Right atrium auricular region (tissue), 2 donors: ENCODE measurements at regions not wholly inside any gene's neighbourhood (a gene's known extent, or its start where the extent isn't known, plus 50 kb on each side); places are given as distances from the start of the nearest gene placed in this dataset.

Source experiments
- DNase-seq: peaks from one replicate; pipeline ENCODE4 v3.0.0-alpha.2; 2019; ENCODE audit warnings: low spot score
- H3K27ac ChIP-seq, 2 donors: fragments of 200-600 bp; sonication (generic); 1 replicate in 1 of 2; 2 replicates in 1 of 2; pipeline ENCODE4 v1.5.1; 2016 to 2019
- H3K27me3 ChIP-seq, 2 donors: fragments of 200-600 bp; sonication (generic); one replicate each; pipeline versions ENCODE4 v1.5.1 to v1.6.0; 2017 to 2019
- H3K36me3 ChIP-seq: fragments of 200-600 bp; sonication (generic); one replicate; pipeline ENCODE4 v1.5.1; 2016
- H3K4me1 ChIP-seq, 2 donors: fragments of 200-600 bp; sonication (generic); one replicate each; pipeline versions ENCODE4 v1.5.1 to v1.6.0; 2017 to 2019
- H3K4me3 ChIP-seq, 2 donors: fragments of 200-600 bp; sonication (generic); 1 replicate in 1 of 2; 2 replicates in 1 of 2; pipeline ENCODE4 v1.5.1; 2017 to 2019; ENCODE audit warnings: mild to moderate bottlenecking in 1 of 2, moderate library complexity in 1 of 2
- H3K9me3 ChIP-seq, 2 donors: fragments of 200-600 bp; sonication (generic); one replicate each; pipeline ENCODE4 v1.5.1; 2019
- TF ChIP-seq, protein P1 (sequence below), 2 donors: fragments of 200-600 bp; sonication (generic); IDR thresholded peaks; one replicate each; pipeline ENCODE4 v1.5.1; 2019; ENCODE audit warnings: antibody characterized with exemption in 2 of 2

DNA sequence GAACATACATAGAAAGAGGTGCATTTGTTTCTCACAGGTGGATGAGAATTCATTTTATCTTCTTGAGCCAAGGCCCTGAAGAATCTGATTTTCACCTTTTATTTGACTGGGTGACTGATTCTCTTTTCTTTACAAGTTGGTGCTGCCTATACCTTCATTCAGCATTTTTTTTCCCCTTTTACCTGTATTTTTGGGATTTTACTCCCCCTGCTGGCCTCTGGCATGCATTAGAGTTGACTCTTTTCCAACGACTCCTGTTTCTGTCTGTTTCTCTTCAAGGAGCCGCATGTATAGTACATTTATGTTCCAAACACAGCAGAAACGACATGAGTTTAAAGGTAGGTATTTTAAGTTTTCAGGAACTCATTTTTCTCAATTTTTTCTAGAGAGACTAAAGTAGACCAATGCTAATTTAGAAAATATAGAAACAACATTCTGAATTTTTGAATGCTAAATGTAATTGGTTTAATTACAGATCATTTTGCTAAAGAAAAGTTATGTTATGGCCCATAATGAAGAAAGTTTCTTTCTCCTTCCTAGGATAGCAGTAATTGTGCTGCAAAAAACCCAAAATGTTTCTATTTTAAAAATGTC, 149.8 kb upstream of the HDAC9 start:
- Histone ChIP-seq H3K4me3 (no peak overlapping the region), H3K4me1 (no peaks in the 10 kb centered on the region), H3K9me3 (peaks cover 0 to 6% of the 10 kb centered on the region in 2 donors), H3K27ac (no peak overlapping the region), H3K27me3 (no peaks in the 10 kb centered on the region), H3K36me3 (no peaks in the 10 kb centered on the region)
- TF ChIP-seq, protein P1, sequence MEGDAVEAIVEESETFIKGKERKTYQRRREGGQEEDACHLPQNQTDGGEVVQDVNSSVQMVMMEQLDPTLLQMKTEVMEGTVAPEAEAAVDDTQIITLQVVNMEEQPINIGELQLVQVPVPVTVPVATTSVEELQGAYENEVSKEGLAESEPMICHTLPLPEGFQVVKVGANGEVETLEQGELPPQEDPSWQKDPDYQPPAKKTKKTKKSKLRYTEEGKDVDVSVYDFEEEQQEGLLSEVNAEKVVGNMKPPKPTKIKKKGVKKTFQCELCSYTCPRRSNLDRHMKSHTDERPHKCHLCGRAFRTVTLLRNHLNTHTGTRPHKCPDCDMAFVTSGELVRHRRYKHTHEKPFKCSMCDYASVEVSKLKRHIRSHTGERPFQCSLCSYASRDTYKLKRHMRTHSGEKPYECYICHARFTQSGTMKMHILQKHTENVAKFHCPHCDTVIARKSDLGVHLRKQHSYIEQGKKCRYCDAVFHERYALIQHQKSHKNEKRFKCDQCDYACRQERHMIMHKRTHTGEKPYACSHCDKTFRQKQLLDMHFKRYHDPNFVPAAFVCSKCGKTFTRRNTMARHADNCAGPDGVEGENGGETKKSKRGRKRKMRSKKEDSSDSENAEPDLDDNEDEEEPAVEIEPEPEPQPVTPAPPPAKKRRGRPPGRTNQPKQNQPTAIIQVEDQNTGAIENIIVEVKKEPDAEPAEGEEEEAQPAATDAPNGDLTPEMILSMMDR (IDR thresholded peaks at IDR 0.05): peak; percentile 38 to 80
- DNase-seq: no peak

DNA sequence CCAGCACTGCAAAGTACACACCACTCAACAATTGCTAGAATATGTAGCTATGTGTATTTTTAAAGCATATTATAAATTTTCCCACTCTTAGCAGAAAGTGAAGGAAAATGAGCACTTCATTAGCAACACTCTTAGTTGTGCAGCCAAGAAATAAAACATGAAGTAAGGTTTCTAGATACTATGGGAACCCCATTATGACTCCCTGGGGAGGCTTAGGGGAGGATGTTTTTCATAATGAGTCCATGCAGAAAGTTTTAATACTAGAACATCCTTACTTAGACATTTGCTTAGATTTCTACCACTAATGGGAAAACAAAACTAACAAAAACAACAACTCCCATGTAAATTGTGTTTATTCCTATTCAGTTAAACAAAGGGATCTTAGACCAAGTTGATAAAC, 148.4 kb upstream of the HDAC9 start:
- H3K4me1 ChIP-seq: no peaks in the 10 kb centered on the region
- H3K27ac ChIP-seq: no peak overlapping the region
- no peaks in the 10 kb centered on the region for H3K27me3 ChIP-seq
- DNase-seq: no peak
- H3K9me3 ChIP-seq: no peaks in the 10 kb centered on the region
- TF ChIP-seq, protein P1 (IDR thresholded peaks at IDR 0.05): no peak
- no peaks in the 10 kb centered on the region for H3K36me3 ChIP-seq
- H3K4me3 ChIP-seq: no peak overlapping the region

DNA sequence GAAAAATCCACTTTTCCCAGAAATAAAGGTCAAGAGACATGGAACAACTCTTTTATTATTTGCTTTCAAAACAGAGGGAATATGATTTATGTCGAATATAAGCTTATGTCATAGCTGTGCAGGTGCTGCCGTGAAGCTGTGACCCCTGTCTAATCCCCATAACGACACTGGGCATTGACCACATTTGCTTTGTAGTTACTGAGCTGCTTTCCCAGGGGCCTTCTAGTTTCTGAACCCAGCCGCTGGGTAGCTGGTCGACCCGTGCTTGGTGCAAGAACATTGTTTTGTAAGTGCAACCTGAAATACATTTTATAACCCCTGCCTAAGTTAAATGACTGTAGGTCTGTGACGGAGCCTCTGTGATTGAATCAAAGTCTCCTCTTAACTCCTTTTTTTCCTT, 144.9 kb upstream of the HDAC9 start:
- H3K4me3 ChIP-seq: no peak overlapping the region
- H3K9me3 ChIP-seq: no peaks in the 10 kb centered on the region
- no peak overlapping the region for H3K27ac ChIP-seq
- no peaks in the 10 kb centered on the region for H3K27me3 ChIP-seq
- DNase-seq: no peak
- TF ChIP-seq, protein P1 (IDR thresholded peaks at IDR 0.05): no peak
- no peaks in the 10 kb centered on the region for H3K36me3 ChIP-seq
- H3K4me1 ChIP-seq: no peaks in the 10 kb centered on the region

DNA sequence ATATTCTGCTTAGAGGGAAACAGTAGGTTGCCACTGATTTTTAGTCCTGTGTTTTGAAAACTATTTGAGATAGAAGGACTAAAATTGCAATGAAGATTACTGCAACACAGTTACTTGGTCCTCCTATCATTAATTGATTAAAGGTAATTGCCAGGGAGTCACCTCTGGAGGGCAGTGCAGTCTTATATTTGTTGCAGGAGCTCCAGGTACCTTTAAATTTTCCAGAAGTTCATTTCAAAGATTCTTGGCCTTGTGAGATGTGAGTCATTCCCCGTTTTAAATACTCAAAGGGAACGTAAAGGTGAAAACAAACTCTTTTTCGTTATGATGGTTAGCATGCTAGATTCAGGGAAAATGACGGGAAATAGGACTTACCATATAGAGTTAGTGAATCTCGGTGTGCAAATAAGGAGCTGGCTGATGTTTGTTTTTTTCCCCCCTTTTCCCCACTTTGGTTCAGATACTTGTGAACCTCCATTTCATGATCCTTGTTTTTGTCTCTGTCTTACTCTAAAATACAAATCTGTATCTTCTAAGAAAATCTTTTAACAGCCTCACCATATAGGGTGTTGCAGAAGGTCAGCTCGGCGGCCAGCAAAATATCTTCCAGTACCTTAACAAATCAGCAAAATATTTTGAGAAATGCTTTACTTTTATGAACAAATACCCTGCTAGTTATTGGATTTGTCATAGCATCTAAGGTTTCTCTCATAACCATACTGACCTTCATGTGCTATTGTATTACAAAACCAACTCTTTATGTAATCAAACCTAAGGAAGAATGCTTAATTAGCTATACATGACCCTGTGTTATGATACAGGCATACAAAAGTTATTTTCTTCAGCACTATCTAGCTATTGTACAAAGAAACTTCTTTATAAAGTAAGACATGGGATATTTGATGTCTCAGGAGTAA, 143.0 kb upstream of the HDAC9 start:
- Histone ChIP-seq H3K36me3 (no peaks in the 10 kb centered on the region), H3K4me1 (no peaks in the 10 kb centered on the region), H3K9me3 (no peaks in the 10 kb centered on the region), H3K27me3 (no peaks in the 10 kb centered on the region), H3K27ac (no peak overlapping the region), H3K4me3 (no peak overlapping the region)
- DNase-seq: no peak
- TF ChIP-seq, protein P1 (IDR thresholded peaks at IDR 0.05): peak in 1 of 2 donors; percentile 69

DNA sequence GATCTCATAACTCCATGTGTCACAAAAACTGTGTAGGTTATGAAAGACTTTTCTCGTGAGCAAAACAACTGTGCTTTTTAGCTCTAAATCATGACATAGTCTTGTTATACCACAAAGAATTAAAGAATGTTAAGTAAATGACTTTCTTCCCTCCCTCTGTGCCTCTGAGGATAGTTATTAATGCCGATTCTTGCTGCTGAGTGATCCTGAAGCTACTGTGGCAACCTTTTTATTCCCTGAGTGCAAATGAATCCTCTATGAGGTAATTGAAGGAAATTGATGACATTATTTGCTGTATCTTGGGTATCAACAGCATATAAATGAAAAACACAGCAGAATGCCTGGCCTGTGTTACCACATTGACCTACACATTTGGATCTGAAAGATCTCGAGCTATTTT, 142.2 kb upstream of the HDAC9 start:
- TF ChIP-seq, protein P1 (IDR thresholded peaks at IDR 0.05): no peak
- Histone ChIP-seq H3K27me3 (no peaks in the 10 kb centered on the region), H3K9me3 (no peaks in the 10 kb centered on the region), H3K4me1 (no peaks in the 10 kb centered on the region), H3K4me3 (no peak overlapping the region), H3K36me3 (no peaks in the 10 kb centered on the region), H3K27ac (no peak overlapping the region)
- DNase-seq: no peak
